H1 (cell line): ENCODE measurements at regions not wholly inside any gene's neighbourhood (a gene's known extent, or its start where the extent isn't known, plus 50 kb on each side); places are given as distances from the start of the nearest gene placed in this dataset.

Experiments used
- ATF2 ChIP-seq: IDR thresholded peaks from 2 replicates; pipeline ENCODE4 v1.6.1; 2012; ENCODE audit warnings: low read length, inconsistent platforms
- CTCF ChIP-seq, 3 experiments: IDR thresholded peaks; 1 replicate in 2 of 3; 2 replicates in 1 of 3; pipeline versions ENCODE4 v1.5.1 to v1.6.1; 2011; ENCODE audit warnings: low read length in 3 of 3, mild to moderate bottlenecking in 3 of 3, inconsistent platforms in 2 of 3, low read depth in 1 of 3, moderate library complexity in 1 of 3; ENCODE audit not compliant: insufficient read depth in 1 of 3; ENCODE audit errors: control extremely low read depth in 1 of 3
- EP300 ChIP-seq, 2 experiments: IDR thresholded peaks; 1 replicate in 1 of 2; 2 replicates in 1 of 2; pipeline ENCODE4 v1.6.1; 2011 to 2012; ENCODE audit warnings: low read depth in 2 of 2, low read length in 2 of 2, mild to moderate bottlenecking in 2 of 2, borderline replicate concordance in 1 of 2, inconsistent platforms in 1 of 2, moderate library complexity in 1 of 2
- EZH2 ChIP-seq: fragments of 200-600 bp; sonication (generic); IDR thresholded peaks from 2 replicates; pipeline ENCODE4 v1.7.1; 2012; ENCODE audit warnings: low read depth, mild to moderate bottlenecking, moderate library complexity, low read length, inconsistent platforms; ENCODE audit not compliant: severe bottlenecking
- HDAC6 ChIP-seq: IDR thresholded peaks from one replicate; pipeline ENCODE4 v1.7.1; 2012; ENCODE audit warnings: low read depth, mild to moderate bottlenecking, inconsistent platforms, low read length, moderate library complexity
- USF2 ChIP-seq: IDR thresholded peaks from 2 replicates; pipeline ENCODE4 v1.6.1; 2011; ENCODE audit warnings: low read length, improper control_type of control experiment

GRCh38 chr1:187773168-187773567 lies 944.4 kb downstream of the PLA2G4A start:
- TF ChIP-seq ATF2 (no peak), USF2 (no peak), CTCF (IDR thresholded peaks at IDR 0.05; ENCODE audit: control extremely low read depth in 1 of 3, insufficient read depth in 1 of 3, low read depth in 1 of 3, low read length in 3 of 3) (no peak), EP300 (IDR thresholded peaks at IDR 0.05; ENCODE audit: borderline replicate concordance in 1 of 2, low read depth in 2 of 2, low read length in 2 of 2) (no peak), EZH2 (no peak), HDAC6 (no peak)
